Coronary artery (tissue), 2 donors: ENCODE measurements at regions not wholly inside any gene's neighbourhood (a gene's known extent, or its start where the extent isn't known, plus 50 kb on each side); places are given as distances from the start of the nearest gene placed in this dataset.

ENCODE experiments used
- DNase-seq: peaks from one replicate; pipeline ENCODE4 v3.0.0-alpha.2; 2017; ENCODE audit warnings: low spot score
- H3K27ac ChIP-seq, 2 donors: fragments of 200-600 bp; sonication (generic); one replicate each; pipeline ENCODE4 v1.5.1; 2016 to 2019
- H3K4me3 ChIP-seq: fragments of 200-600 bp; sonication (generic); 2 replicates; pipeline ENCODE4 v1.5.1; 2016; ENCODE audit warnings: mild to moderate bottlenecking, moderate library complexity
- CTCF ChIP-seq: fragments of 200-600 bp; sonication (generic); IDR thresholded peaks from one replicate; pipeline ENCODE4 v1.5.1; 2019; ENCODE audit warnings: antibody characterized with exemption

- TF ChIP-seq CTCF, result no peak
- DNase-seq, result no peak
- no peak overlapping the region for H3K4me3 ChIP-seq
- H3K27ac ChIP-seq, result no peak overlapping the region
Measured at GRCh38 chr2:7424481-7424880, 507.3 kb downstream of the RNF144A start.

- Histone ChIP-seq H3K4me3 (no peak overlapping the region), H3K27ac (no peak overlapping the region)
- no peak for DNase-seq
- TF ChIP-seq CTCF, result peak; percentile 38
Measured at GRCh38 chr2:7427293-7428060, 510.3 kb downstream of the RNF144A start.

GRCh38 chr2:7428454-7429204 is 511.4 kb downstream of the RNF144A start:
- Histone ChIP-seq H3K27ac (no peak overlapping the region), H3K4me3 (no peak overlapping the region)
- no peak for DNase-seq
- TF ChIP-seq CTCF, result no peak

GRCh38 chr2:7429733-7430132 is 512.5 kb downstream of the RNF144A start:
- H3K4me3 ChIP-seq, result no peak overlapping the region
- no peak for DNase-seq
- H3K27ac ChIP-seq, result no peak overlapping the region
- no peak for TF ChIP-seq CTCF

GRCh38 chr2:7430421-7430868 is 513.2 kb downstream of the RNF144A start:
- peak overlapping the region; percentile 58 for H3K4me3 ChIP-seq
- DNase-seq, result no peak
- no peak overlapping the region for H3K27ac ChIP-seq
- no peak for TF ChIP-seq CTCF

DNA sequence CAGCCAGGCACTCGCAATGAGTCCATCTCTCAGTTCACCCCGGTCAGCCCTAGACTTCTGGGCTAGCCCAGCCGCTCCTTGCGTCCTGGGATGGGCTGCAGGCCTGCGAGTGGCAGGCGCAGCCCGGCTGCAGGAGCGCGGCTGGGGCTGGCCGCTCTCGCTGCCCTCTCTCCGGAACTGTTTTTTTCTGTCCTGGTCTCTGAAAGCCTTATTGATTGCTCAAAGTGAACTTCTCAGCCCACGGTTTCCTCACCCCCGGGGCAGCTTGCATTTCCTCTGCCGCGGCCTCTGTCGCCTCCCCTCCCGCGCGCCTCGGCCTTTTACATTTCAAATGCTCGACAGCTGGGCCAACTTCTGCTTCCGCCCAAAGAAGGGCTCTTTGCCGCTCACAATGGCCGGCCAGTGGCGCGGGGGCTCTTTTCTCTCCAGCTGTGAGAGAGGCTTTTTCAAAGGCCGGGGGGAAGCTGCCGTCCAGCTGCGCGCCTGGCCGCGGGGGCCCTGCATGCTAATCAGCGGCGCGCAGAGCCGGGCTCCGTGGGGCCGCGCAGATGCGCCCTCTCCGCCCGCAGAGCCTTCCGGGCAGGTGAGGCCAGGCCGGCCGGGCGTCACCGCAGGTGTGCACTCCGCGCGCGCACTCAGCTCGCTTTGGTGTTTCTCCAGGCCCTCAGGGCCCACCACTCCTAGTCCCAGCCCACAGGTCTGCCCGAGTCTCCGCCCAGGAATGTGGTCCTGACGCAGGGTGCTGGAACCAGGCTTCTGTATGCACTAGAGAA is 513.8 kb downstream of the RNF144A start:
- TF ChIP-seq CTCF, result no peak
- Histone ChIP-seq H3K27ac (no peak overlapping the region), H3K4me3 (peak overlapping the region; percentile 58)
- no peak for DNase-seq
